ENCODE measurements at regions not wholly inside any gene's neighbourhood (a gene's known extent, or its start where the extent isn't known, plus 50 kb on each side); places are given as distances from the start of the nearest gene placed in this dataset.

- no peak overlapping the region for H3K4me3 ChIP-seq (ENCODE audit: severe bottlenecking)
- H3K9me3 ChIP-seq (ENCODE audit: severe bottlenecking): no peaks in the 10 kb centered on the region
- H3K27me3 ChIP-seq (ENCODE audit: insufficient read depth, poor library complexity, severe bottlenecking): no peaks in the 10 kb centered on the region
- no peak overlapping the region for H3K27ac ChIP-seq (ENCODE audit: poor library complexity, severe bottlenecking)
- H3K4me1 ChIP-seq (ENCODE audit: insufficient read depth, poor library complexity, severe bottlenecking): no peaks in the 10 kb centered on the region
- DNase-seq (ENCODE audit: low spot score) (no peak), ATAC-seq (ENCODE audit: low read depth) (no peak)
- H3K36me3 ChIP-seq (ENCODE audit: low read depth): no peaks in the 10 kb centered on the region
- no peak for TF ChIP-seq CTCF (IDR thresholded peaks at IDR 0.05; ENCODE audit: poor library complexity, severe bottlenecking)
Measured at GRCh38 chr1:38210021-38210894, 163.7 kb upstream of the POU3F1 start.

GRCh38 chr1:38208716-38209632, 162.4 kb upstream of the POU3F1 start:
- DNase-seq (ENCODE audit: low spot score): no peak
- no peaks in the 10 kb centered on the region for H3K9me3 ChIP-seq (ENCODE audit: severe bottlenecking)
- TF ChIP-seq CTCF (IDR thresholded peaks at IDR 0.05; ENCODE audit: poor library complexity, severe bottlenecking): no peak

DNA sequence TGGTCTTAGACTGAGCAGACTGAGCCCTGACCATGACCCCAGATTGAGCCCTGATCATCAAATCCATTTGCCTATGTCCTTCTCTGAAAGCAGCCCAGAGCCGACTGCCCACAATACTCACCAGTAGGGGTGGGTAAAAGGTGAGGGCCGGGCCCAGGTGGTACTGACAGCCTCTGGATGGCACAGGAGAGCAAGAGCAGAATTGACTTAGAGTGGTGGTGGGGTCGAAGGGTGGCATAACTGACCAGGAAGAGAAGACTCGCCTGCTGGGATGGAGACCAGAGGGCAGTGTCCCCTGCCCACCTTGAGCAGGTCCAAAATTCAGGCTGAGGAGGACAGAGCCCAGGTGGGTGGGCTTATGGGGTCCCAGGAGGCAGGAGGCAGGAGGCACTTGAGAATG, 161.3 kb upstream of the POU3F1 start:
- H3K4me1 ChIP-seq (ENCODE audit: insufficient read depth, poor library complexity, severe bottlenecking): no peaks in the 10 kb centered on the region

More at GRCh38 chr1:38208716-38209632, 162.4 kb upstream of the POU3F1 start:
- H3K4me1 ChIP-seq (ENCODE audit: insufficient read depth, poor library complexity, severe bottlenecking): no peaks in the 10 kb centered on the region
- no peaks in the 10 kb centered on the region for H3K27me3 ChIP-seq (ENCODE audit: insufficient read depth, poor library complexity, severe bottlenecking)
- H3K4me3 ChIP-seq (ENCODE audit: severe bottlenecking): no peak overlapping the region
- H3K27ac ChIP-seq (ENCODE audit: poor library complexity, severe bottlenecking): no peak overlapping the region
- H3K36me3 ChIP-seq (ENCODE audit: low read depth): no peaks in the 10 kb centered on the region
- ATAC-seq (ENCODE audit: low read depth): no peak

GRCh38 chr1:38207275-38207674, 160.7 kb upstream of the POU3F1 start:
- no peaks in the 10 kb centered on the region for H3K9me3 ChIP-seq (ENCODE audit: severe bottlenecking)
- no peak for TF ChIP-seq CTCF (IDR thresholded peaks at IDR 0.05; ENCODE audit: poor library complexity, severe bottlenecking)
- no peak for ATAC-seq (ENCODE audit: low read depth)
- no peaks in the 10 kb centered on the region for H3K36me3 ChIP-seq (ENCODE audit: low read depth)
- no peaks in the 10 kb centered on the region for H3K27me3 ChIP-seq (ENCODE audit: insufficient read depth, poor library complexity, severe bottlenecking)
- H3K27ac ChIP-seq (ENCODE audit: poor library complexity, severe bottlenecking): no peak overlapping the region
- no peak for DNase-seq (ENCODE audit: low spot score)
- H3K4me1 ChIP-seq (ENCODE audit: insufficient read depth, poor library complexity, severe bottlenecking): no peaks in the 10 kb centered on the region
- no peak overlapping the region for H3K4me3 ChIP-seq (ENCODE audit: severe bottlenecking)

More for the DNA sequence above, 161.3 kb upstream of the POU3F1 start:
- no peak overlapping the region for H3K4me3 ChIP-seq (ENCODE audit: severe bottlenecking)
- ATAC-seq (ENCODE audit: low read depth): no peak
- H3K36me3 ChIP-seq (ENCODE audit: low read depth): no peaks in the 10 kb centered on the region
- no peaks in the 10 kb centered on the region for H3K9me3 ChIP-seq (ENCODE audit: severe bottlenecking)
- H3K27ac ChIP-seq (ENCODE audit: poor library complexity, severe bottlenecking): no peak overlapping the region
- DNase-seq (ENCODE audit: low spot score): no peak
- no peaks in the 10 kb centered on the region for H3K27me3 ChIP-seq (ENCODE audit: insufficient read depth, poor library complexity, severe bottlenecking)
- TF ChIP-seq CTCF (IDR thresholded peaks at IDR 0.05; ENCODE audit: poor library complexity, severe bottlenecking): no peak

Measured in RWPE2 (cell line).